ENCODE measurements at regions not wholly inside any gene's neighbourhood (a gene's known extent, or its start where the extent isn't known, plus 50 kb on each side); places are given as distances from the start of the nearest gene placed in this dataset.
"Not testable (repeated sequence)": the region's sequence is repeated elsewhere in the genome, so short reads cannot be mapped to it uniquely, and the experiment has no call there.

DNA sequence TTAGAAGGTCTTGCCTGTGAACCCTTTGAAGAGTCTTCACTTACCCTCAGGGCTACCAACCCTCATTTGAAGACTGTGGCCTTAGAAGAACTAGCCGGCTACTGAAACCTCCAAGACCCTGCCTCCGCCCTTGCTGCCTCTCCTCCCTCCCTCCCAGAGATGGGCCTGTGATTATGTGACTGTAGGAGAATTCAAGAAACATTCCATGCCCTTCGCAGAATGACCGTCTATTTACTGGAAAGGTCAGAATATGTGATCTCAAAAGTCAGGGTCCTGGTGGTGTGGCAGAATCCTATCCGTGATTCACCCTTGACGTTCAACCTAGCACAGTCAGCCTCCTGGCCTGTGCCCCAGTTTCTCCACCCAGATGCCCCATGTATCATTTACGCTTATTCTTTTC is 109.6 kb downstream of the CTNND1 start:
- in situ Hi-C loops (cut with MboI; ENCODE audit: low sequenced_read_pairs): no loop called here

DNA sequence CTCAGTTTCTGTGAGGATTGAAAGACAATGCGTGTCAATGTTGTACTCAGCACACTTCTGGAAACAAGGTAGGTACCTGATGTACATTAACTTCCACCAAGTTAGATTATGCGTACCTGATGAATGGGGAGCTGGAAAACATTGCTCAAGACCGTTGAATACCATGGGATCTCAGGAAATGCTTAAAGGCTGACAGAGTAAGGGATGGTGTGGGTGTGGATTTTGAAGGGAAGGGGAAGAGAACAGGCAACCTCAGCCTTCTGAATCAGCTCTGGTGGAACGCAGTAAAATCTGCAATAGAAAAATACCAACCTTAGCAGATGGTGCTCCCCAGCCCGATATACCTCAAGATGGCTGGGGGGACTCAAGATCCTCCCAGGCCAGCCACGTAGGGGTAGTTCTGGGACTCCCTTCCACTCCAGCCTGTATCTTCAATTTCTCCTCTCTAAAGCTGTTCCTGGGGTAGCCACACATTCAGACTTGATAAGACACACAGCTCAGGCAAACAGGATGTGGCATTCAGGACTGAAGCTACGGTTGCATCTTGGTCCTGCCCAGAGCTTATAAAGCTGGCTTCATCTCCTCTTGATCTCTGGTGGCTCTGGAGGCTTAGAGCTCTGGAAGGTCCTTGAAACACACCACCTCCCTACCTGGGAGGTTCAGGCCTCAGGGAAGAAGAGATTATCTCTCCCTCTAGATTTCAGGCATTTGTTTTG is 111.8 kb downstream of the CTNND1 start:
- in situ Hi-C loops (cut with MboI; ENCODE audit: low sequenced_read_pairs): no loop called here

DNA sequence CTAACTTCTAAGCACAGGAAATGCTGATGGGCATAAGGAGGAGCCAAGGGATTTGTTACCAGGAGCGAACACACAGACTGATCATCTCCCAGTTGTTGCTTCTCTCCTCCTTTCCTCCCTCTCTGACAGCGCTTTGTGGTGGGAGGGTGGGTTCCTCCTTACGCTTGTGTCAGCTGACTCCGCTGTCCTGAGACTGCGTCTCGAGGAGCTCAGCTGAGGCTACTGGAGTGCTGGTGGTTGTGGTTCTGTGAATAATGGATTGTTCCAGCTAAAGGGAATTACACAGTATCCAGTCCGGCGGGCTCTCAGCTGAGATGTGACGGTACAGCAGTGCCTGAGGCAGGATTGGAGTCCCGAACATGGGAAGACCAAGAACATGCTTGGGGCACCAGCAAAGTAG is 113.4 kb downstream of the CTNND1 start:
- in situ Hi-C loops (cut with MboI; ENCODE audit: low sequenced_read_pairs): no loop called here

DNA sequence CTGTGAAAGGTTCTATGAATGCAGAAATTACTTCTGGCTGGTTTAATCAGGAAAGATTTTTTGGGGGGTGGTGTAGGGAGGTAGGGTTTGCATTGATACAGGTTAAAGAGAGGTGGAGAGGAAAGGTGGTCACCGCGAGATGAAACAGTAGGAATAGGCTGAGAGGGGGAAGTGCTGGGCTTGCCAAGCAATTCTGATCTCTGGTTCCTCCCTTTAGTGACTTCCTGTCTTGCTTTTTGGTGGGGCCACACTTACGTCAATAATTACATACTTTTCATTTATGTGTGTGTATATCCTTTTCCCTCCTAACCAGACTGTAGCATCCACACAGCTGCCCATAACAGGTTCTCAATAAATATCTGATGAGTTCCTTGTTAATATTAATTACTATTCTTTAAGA is 120.0 kb downstream of the CTNND1 start:
- in situ Hi-C loops (cut with MboI; ENCODE audit: low sequenced_read_pairs): no loop called here

DNA sequence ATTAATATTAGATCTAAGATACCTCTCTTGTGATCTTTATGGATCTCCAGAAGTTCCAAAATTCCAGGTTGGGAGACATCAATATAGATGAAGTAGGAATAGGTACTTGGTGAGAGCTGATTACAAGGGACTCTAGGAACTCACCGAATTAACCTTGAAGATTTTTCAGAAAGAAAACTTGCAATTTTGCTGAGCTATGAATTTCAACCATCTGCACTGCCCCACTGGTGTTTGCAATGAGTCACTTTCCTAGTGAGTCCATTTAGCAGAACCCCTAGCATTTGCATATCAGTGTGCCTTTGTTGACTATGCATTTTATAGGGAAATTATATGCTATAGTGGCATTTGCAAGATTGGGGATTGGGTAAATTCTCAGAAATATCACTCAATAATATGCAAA is 122.0 kb downstream of the CTNND1 start:
- in situ Hi-C loops (cut with MboI; ENCODE audit: low sequenced_read_pairs): no loop called here

DNA sequence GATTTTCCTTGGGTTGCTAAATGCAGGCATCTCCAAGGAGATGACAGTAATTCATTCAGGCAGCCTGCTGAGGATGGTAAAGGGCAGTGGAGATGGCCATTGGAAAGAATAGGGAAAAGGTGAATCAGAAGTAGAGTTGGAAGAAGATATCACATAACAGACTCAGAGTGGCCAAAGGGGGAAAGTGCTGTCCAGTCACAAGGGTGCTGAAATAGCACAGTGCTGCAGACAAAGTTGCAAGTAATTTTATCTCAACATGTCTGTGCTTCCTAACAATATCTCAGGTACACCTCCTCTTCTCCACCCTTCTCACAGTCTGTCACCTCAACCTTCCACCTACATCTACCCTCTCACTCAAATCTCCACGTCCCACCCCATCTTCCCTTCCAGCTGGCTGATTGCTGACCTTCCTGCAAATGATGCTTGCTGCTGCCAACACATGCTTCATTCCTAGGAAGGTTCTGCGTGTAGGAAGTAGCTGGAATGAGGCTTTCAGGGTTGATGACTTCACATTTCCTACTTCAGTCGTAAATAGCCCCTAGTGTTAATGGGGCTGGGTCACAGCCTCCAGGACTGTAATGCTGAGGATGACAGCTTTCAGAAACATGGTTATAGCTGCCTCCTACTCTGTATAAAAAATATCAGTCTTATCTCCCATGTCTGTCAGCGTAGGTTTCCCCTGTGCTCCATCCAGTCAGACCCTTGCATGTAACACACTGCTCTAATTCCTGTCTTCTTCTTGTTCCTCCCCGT is 123.9 kb downstream of the CTNND1 start:
- in situ Hi-C loops (cut with MboI; ENCODE audit: low sequenced_read_pairs): no loop called here

DNA sequence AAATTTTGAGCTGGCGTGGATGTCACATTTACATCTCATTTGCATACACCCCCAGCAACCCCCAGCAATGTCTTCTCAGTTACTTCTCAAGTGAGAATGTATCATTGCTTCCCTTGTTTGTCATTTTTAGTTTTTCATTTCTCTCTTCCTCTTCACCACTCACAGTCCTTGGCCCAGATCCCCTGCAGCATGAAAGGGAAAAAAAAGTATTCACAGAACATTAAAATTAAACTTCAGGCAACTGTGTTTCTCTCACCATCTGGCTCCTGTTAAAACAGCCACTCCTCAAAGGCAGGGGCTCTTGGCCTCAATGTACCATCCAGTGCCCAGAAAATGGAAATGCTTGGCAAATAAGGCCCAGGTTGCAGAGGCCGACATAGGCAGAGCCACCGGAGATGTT is 126.8 kb downstream of the CTNND1 start:
- in situ Hi-C loops (cut with MboI; ENCODE audit: low sequenced_read_pairs): no loop called here

DNA sequence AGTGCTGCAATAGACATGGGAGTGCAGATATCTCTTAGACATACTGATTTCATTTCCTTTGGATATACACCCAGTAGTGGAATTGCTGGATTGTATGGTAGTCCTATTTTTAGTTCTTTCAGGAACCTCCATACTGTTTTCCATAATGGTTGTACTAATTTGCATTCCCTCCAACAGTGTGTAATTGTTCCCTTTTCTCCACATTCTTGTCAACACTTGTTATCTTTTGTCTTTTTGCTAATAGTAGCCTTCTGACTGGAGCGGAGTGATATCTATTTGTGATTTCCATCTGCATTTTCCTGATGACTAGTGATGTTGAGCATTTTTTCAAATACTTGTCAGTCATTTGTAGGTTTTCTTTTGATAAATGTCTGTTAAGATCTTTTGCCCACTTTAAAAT is 128.9 kb downstream of the CTNND1 start:
- in situ Hi-C loops (cut with MboI; ENCODE audit: low sequenced_read_pairs): no loop called here

DNA sequence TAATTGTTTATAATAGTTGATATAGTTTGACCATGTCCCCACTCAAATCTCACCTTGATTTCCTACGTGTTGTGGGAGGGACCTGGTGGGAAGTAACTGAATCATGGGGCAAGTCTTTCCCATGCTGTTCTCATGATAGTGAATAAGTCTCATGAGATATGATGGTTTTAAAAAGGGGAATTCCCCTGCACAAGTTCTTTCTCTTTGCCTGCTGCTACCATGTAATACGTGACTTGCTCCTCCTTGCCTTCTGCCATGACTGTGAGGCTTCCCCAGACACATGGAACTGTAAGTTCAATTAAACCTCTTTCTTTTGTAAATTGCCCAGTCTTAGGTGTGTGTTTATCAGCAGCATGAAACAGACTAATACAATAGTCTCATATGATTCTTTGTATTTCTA is 130.5 kb upstream of the OR9Q1 start:
- in situ Hi-C loops (cut with MboI; ENCODE audit: low sequenced_read_pairs): not testable (repeated sequence)

DNA sequence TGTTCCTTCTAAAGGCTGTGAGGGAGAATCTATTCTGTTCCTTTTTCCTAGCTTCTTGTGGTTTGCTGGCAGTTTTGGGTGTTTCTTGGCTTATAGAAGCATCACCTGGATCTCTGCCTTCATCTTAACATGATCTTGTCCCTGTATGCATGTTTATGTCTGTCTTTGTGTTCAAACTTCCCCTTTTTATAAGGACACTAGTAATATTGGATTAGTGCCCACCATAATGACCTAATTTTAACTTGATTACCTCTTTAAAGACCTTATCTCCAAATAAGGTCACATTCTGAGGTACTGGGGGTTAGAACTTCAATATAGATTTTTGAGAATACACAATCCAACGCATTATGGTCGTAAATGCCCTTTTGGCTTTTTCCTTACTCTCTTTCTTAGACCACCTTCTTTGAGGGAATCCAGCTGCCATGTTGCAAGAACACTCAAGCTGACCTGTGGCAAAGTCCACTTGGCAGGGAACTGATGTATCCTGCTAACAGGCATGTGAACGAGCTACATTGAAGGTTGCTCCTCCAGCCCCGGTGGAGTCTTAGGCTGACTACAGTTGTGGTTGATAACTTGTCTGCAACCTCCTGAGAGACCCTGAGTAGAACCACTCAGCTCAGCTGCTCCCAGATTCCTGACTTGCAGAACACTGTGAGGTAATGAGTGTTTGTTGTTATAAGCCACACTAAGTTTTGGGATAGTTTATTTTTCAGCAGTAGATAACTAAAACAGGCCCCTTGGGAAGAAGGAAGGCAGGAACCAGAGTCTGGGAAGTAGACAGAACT is 127.1 kb upstream of the OR9Q1 start:
- in situ Hi-C loops (cut with MboI; ENCODE audit: low sequenced_read_pairs): no loop called here

DNA sequence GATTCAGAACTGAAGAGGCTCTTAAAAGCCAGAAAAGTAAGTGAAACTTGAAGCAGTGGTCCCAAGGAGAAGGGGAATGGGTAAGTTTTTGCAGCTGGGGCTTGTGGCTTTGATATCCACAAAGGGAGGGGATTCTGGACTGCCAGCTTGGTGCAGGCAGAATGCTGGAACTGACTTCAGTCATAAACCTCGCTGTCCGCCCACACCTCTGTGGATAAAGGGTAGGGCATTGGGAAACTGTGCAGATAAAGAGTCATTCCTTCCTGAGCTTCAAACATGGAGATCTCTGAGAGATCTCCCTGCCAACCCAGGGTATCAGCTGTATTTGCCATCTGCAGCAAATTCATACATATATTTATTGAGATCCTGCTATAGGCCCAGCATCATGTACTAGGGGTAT is 124.3 kb upstream of the OR9Q1 start:
- in situ Hi-C loops (cut with MboI; ENCODE audit: low sequenced_read_pairs): no loop called here

DNA sequence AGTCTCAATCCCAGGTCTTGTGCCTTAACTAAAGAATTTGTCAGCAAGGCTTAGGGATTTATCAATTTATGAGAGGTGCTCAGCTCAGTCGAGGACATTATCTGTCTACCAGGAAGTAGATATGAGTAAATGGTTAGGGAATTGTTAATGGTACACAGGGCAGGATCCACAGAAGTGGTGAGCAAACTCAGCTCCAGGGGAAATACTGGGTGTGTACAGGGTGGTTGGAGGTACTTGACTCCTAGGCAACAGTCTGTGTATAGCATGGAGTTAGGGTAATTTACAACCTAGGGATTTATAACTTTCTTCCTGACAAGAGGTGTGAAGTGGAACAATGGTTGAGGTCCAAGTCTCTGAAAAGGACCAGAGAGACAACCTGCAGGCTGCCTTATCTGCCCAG is 123.4 kb upstream of the OR9Q1 start:
- in situ Hi-C loops (cut with MboI; ENCODE audit: low sequenced_read_pairs): no loop called here

DNA sequence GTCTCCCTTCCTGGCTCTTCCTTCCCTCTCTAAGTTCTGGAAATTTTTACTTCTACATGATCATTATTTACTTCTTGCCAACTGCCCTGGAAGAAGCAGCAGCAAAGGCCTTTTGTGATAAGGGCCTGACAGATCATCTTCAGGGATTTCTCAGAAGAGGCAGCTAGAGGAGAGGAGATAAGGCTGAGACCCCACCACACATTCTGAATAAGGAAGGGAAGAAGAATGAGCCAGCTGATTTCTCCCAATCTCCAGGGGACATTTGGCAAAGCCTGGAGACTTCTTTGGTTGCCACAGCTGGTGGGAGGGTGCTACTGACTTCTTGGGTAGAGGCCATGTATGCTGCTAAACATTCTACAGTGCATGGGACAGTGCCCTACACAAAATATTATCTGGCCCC is 122.4 kb upstream of the OR9Q1 start:
- in situ Hi-C loops (cut with MboI; ENCODE audit: low sequenced_read_pairs): no loop called here

DNA sequence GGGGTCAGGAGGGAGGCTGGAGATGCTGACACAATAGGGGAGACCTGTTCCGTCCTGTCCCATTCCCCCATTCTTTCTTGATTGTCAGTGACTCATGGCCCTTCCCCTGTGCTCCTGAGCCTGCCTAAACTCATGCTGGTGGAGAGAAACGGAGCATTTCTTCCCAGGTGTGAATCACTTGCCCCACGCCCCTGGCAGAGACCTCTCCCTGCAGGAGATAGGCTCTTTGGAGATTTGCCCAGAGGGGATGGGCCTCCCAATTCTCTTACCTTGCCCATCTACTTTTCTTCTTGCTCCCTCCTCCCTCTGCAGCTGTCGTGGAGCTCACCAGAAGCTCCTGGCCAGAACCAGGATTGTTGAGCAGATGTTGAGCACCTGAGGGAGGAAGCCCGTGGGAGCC is 121.9 kb upstream of the OR9Q1 start:
- in situ Hi-C loops (cut with MboI; ENCODE audit: low sequenced_read_pairs): no loop called here

DNA sequence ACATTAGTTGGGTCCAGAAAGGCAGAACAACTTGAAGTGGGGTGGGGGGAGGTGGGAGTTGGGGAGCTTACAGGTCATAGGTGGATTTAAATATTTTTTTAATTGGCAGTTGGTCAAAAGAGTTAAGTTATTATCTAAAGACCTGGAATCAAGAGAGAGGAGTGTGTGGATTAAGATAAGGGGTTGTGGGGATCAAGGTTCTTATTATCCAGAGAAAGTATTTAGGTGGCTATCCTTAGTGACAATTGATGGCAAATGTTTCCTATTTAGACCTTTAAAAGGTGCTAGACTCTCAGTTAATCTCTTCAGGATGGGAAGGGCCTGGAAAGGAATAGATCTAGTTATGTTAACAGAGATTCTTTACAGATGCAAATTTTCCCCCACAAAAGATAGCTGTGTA is 120.7 kb upstream of the OR9Q1 start:
- in situ Hi-C loops (cut with MboI; ENCODE audit: low sequenced_read_pairs): no loop called here

DNA sequence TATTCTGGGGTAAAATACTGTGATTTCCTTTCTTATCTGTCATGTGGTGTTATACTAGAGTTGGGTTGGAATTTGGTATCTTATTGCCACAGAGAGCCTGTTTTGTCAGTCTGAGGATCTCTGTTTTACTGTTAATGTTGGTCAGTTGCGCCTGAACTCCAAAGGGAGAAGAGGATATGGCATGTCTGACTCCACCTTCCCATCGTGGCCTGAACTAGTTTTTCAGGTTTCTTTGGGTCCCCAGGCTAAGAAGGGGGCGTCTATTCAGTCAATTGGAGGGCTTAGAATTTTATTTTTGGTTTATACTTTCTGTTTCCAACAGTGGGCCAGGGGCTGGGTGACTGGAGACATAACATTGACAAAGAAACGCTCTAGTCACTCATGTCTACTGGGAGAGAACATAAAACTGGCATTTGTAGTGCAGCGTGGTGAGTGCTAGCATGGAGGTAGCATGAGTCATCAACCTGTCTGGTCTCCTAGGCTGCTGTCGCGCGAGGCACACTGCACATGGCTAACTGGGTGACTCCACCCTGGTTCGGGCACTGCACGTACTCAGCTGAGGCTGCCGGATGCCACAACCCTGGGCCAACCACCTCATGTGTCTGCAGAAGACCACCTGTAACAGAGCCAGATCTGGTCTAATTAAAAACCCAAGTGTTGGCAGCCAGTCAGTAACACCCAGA is 120.1 kb upstream of the OR9Q1 start:
- in situ Hi-C loops (cut with MboI; ENCODE audit: low sequenced_read_pairs): no loop called here

DNA sequence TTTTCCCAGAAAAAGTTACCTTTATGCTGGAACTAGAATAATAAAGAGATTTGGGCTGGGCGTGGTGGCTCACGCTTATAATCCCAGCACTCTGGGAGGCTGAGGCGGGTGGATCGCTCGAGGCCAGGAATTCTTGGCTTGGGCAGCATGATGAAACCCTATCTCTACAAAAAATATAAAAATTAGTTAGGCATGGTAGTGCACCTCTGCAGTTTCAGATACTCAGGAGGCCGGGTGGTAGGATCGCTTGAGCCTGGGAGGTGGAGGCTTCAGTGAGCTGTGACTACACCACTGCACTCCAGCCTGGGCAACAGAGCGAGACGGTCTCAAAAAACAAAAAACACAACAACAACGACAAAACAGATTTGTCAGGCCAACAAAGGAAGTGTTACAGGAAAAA is 119.3 kb upstream of the OR9Q1 start:
- in situ Hi-C loops (cut with MboI; ENCODE audit: low sequenced_read_pairs): no loop called here

DNA sequence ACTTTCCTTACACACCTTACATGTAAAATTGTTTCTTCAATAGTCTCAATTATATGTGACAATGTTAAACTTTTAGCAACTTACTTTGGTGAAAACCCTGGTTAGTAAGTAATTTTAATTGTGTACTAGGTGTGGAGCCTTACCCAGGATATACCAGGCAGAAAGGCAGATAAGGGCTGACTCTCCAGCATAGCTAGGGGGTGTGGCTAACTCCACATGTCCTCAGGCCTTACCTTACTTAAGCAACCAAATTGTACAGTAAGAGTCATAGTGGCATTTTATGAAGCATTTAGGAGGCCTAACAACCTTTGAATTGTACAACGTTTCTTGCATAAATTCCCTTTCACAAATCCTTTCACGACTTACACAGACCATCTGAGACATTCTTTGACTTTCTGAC is 118.2 kb upstream of the OR9Q1 start:
- in situ Hi-C loops (cut with MboI; ENCODE audit: low sequenced_read_pairs): no loop called here

DNA sequence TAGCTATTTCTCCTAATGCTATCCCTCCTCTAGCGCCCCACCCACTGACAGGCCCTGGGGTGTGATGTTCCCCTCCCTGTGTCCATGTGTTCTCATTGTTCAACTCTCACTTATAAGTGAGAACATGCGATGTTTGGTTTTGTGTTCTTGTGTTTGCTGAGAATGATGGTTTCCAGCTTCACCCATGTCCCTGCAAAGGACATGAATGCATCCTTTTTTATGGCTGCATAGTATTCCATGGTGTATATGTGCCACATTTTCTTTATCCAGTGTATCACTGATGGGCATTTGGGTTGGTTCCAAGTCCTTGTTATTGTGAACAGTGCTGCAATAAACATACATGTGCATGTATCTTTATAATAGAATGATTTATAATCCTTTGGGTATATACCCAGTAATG is 115.3 kb upstream of the OR9Q1 start:
- in situ Hi-C loops (cut with MboI; ENCODE audit: low sequenced_read_pairs): not testable (repeated sequence)

DNA sequence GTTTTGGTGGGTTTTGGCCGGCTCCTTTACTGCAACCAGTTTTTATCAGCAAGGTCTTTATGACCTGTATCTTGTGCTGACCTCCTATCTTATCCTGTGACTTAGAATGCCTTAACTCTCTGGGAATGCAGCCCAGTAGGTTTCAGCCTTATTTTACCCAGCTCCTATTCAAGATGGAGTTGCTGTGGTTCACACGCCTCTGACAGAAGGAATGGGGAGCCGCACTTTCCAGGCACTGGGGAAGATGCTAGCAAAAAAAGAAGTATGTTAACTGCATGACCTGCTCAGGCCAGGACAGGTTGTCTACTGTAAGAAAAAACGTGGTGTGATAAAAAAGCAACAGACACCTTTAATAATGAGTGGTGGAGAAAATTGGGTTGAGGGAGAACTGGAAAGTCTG is 112.2 kb upstream of the OR9Q1 start:
- in situ Hi-C loops (cut with MboI; ENCODE audit: low sequenced_read_pairs): not testable (repeated sequence)

Measured in HL-60/S4 treated with phorbol 12-myristate 13-acetate at 8.2 ng/mL for 4 days and 3 days (cell line).